NCI-H2196 (cell line): ENCODE measurements at regions not wholly inside any gene's neighbourhood (a gene's known extent, or its start where the extent isn't known, plus 50 kb on each side); places are given as distances from the start of the nearest gene placed in this dataset.

Source experiments
- DNase-seq: peaks from one replicate; lab custom pipeline; 2025; ENCODE audit not compliant: unreplicated experiment; lab: John Stamatoyannopoulos, UW

GRCh38 chr12:58563621-58564020 lies 356.7 kb downstream of the LRIG3 start:
- DNase-seq = no peak

- no peak for DNase-seq
Measured at GRCh38 chr12:58564721-58565120, 355.6 kb downstream of the LRIG3 start.

- no peak for DNase-seq
Measured at GRCh38 chr12:58566599-58566998, 353.7 kb downstream of the LRIG3 start.

GRCh38 chr12:58567189-58567588 lies 353.1 kb downstream of the LRIG3 start:
- no peak for DNase-seq

- DNase-seq = no peak
Measured at GRCh38 chr12:58570411-58570810, 349.9 kb downstream of the LRIG3 start.

- no peak for DNase-seq
Measured at GRCh38 chr12:58575256-58575655, 345.0 kb downstream of the LRIG3 start.

GRCh38 chr12:58576081-58576480 lies 344.2 kb downstream of the LRIG3 start:
- DNase-seq = no peak

- no peak for DNase-seq
Measured at GRCh38 chr12:58576916-58577315, 343.4 kb downstream of the LRIG3 start.

GRCh38 chr12:58580095-58580494 lies 340.2 kb downstream of the LRIG3 start:
- no peak for DNase-seq

- no peak for DNase-seq
Measured at GRCh38 chr12:58583529-58583928, 336.8 kb downstream of the LRIG3 start.

GRCh38 chr12:58583940-58584339 lies 336.4 kb downstream of the LRIG3 start:
- no peak for DNase-seq

GRCh38 chr12:58584880-58585279 lies 335.4 kb downstream of the LRIG3 start:
- DNase-seq = no peak

GRCh38 chr12:58586762-58587161 lies 333.5 kb downstream of the LRIG3 start:
- no peak for DNase-seq

GRCh38 chr12:58588770-58589169 lies 331.5 kb downstream of the LRIG3 start:
- DNase-seq = no peak

GRCh38 chr12:58592475-58593207 lies 327.7 kb downstream of the LRIG3 start:
- no peak for DNase-seq

GRCh38 chr12:58593557-58594304 lies 326.6 kb downstream of the LRIG3 start:
- no peak for DNase-seq

- DNase-seq = no peak
Measured at GRCh38 chr12:58596381-58596780, 323.9 kb downstream of the LRIG3 start.

GRCh38 chr12:58601529-58601928 lies 318.8 kb downstream of the LRIG3 start:
- no peak for DNase-seq

GRCh38 chr12:58602179-58602578 lies 318.1 kb downstream of the LRIG3 start:
- no peak for DNase-seq

- no peak for DNase-seq
Measured at GRCh38 chr12:58602736-58603135, 317.6 kb downstream of the LRIG3 start.

GRCh38 chr12:58607805-58608204 lies 312.5 kb downstream of the LRIG3 start:
- no peak for DNase-seq

GRCh38 chr12:58608711-58609110 lies 311.6 kb downstream of the LRIG3 start:
- DNase-seq = no peak

- DNase-seq = no peak
Measured at GRCh38 chr12:58615047-58615446, 305.3 kb downstream of the LRIG3 start.
